Cardiac septum (tissue), 1 donor: ENCODE measurements at regions not wholly inside any gene's neighbourhood (a gene's known extent, or its start where the extent isn't known, plus 50 kb on each side); places are given as distances from the start of the nearest gene placed in this dataset.

Experiments used
- DNase-seq: peaks from one replicate; pipeline ENCODE4 v3.0.0-alpha.2; 2020; ENCODE audit warnings: low spot score
- intact Hi-C: fragments of 100-400 bp; cut with DNase I; formaldehyde crosslinking; loops from one replicate; pipeline ENCODE4 v1.14.0; 2022
- donor health status: DM: no; HTN: no; CAD: no.

- no peak for DNase-seq
- intact Hi-C loops: loop anchor here (10.0 kb wide), 3 partner anchors 609 to 879 kb away; no protein-coding TSS in a partner anchor
Measured at GRCh38 chr11:29435421-29435820, 581.4 kb downstream of the KCNA4 start.

- no peak for DNase-seq
- intact Hi-C loops: loop anchor here (10.0 kb wide), 3 partner anchors 612 to 882 kb away; no protein-coding TSS in a partner anchor
Measured at GRCh38 chr11:29432719-29433325, 584.0 kb downstream of the KCNA4 start.

- DNase-seq: no peak
- intact Hi-C loops: no loop called here
Measured at GRCh38 chr11:29405305-29405704, 611.5 kb downstream of the KCNA4 start.

- no peak for DNase-seq
- intact Hi-C loops: no loop called here
Measured at GRCh38 chr11:29395555-29396072, 621.2 kb downstream of the KCNA4 start.

- no peak for DNase-seq
Measured at GRCh38 chr11:29389793-29390192, 627.0 kb downstream of the KCNA4 start.

GRCh38 chr11:29373725-29374124, 643.1 kb downstream of the KCNA4 start:
- intact Hi-C loops: no loop called here
- no peak for DNase-seq

More at GRCh38 chr11:29389793-29390192, 627.0 kb downstream of the KCNA4 start:
- intact Hi-C loops: no loop called here

- intact Hi-C loops: no loop called here
- no peak for DNase-seq
Measured at GRCh38 chr11:29368126-29368525, 648.7 kb downstream of the KCNA4 start.

GRCh38 chr11:29364006-29364405, 652.8 kb downstream of the KCNA4 start:
- intact Hi-C loops: no loop called here
- DNase-seq: no peak

- DNase-seq: no peak
- intact Hi-C loops: no loop called here
Measured at GRCh38 chr11:29361369-29361768, 655.5 kb downstream of the KCNA4 start.

- intact Hi-C loops: no loop called here
- DNase-seq: no peak
Measured at GRCh38 chr11:29353833-29354232, 663.0 kb downstream of the KCNA4 start.

GRCh38 chr11:29352273-29352795, 664.5 kb downstream of the KCNA4 start:
- intact Hi-C loops: no loop called here
- no peak for DNase-seq

GRCh38 chr11:29351301-29351873, 665.4 kb downstream of the KCNA4 start:
- intact Hi-C loops: no loop called here
- DNase-seq: no peak

GRCh38 chr11:29343465-29344333, 673.1 kb downstream of the KCNA4 start:
- intact Hi-C loops: no loop called here

GRCh38 chr11:29336727-29337575, 679.9 kb downstream of the KCNA4 start:
- intact Hi-C loops: no loop called here
- no peak for DNase-seq

More at GRCh38 chr11:29343465-29344333, 673.1 kb downstream of the KCNA4 start:
- DNase-seq: no peak

GRCh38 chr11:29334776-29335130, 682.1 kb downstream of the KCNA4 start:
- DNase-seq: no peak
- intact Hi-C loops: no loop called here

GRCh38 chr11:29333993-29334775, 682.6 kb downstream of the KCNA4 start:
- intact Hi-C loops: no loop called here
- DNase-seq: no peak

- intact Hi-C loops: no loop called here
- no peak for DNase-seq
Measured at GRCh38 chr11:29331451-29332010, 685.3 kb downstream of the KCNA4 start.

- intact Hi-C loops: no loop called here
- no peak for DNase-seq
Measured at GRCh38 chr11:29328961-29329441, 687.8 kb downstream of the KCNA4 start.
